Tibial nerve (tissue), 4 donors: ENCODE measurements at regions not wholly inside any gene's neighbourhood (a gene's known extent, or its start where the extent isn't known, plus 50 kb on each side); places are given as distances from the start of the nearest gene placed in this dataset.
"Not testable (repeated sequence)": the region's sequence is repeated elsewhere in the genome, so short reads cannot be mapped to it uniquely, and the experiment has no call there.

Experiments
- DNase-seq, 2 donors: peaks; one replicate each; pipeline ENCODE4 v3.0.0-alpha.2; 2019; ENCODE audit warnings: low spot score in 2 of 2
- H3K27ac ChIP-seq, 4 donors: fragments of 200-600 bp; sonication (generic) in 3 of 4; one replicate each; pipeline ENCODE4 v1.5.1; 2017 to 2019; ENCODE audit warnings: mild to moderate bottlenecking in 1 of 4
- H3K27me3 ChIP-seq, 2 donors: fragments of 200-600 bp; sonication (generic) in 1 of 2; one replicate each; pipeline versions ENCODE4 v1.5.1 to v1.6.0; 2017 to 2019
- H3K36me3 ChIP-seq, 3 donors: fragments of 200-600 bp; sonication (generic); one replicate each; pipeline ENCODE4 v1.5.1; 2018 to 2019
- H3K4me1 ChIP-seq, 4 donors: fragments of 200-600 bp; sonication (generic) in 3 of 4; one replicate each; pipeline ENCODE4 v1.5.1; 2017 to 2019
- H3K4me3 ChIP-seq, 4 donors: fragments of 200-600 bp; sonication (generic) in 3 of 4; one replicate each; pipeline ENCODE4 v1.5.1; 2017 to 2019; ENCODE audit warnings: mild to moderate bottlenecking in 1 of 4, moderate library complexity in 1 of 4
- H3K9me3 ChIP-seq, 4 donors: fragments of 200-600 bp; sonication (generic) in 3 of 4; one replicate each; pipeline ENCODE4 v1.5.1; 2017 to 2019
- CTCF ChIP-seq, 5 experiments: fragments of 200-600 bp in 3 of 5; fragments of 450-650 bp in 2 of 5; sonication (generic) in 3 of 5; IDR thresholded peaks; one replicate each; pipeline ENCODE4 v1.5.1; 2016 to 2019; ENCODE audit warnings: antibody characterized with exemption in 5 of 5, mild to moderate bottlenecking in 3 of 5, moderate library complexity in 2 of 5
- EP300 ChIP-seq, 2 donors: sonication (generic); formaldehyde crosslinking; IDR thresholded peaks; one replicate each; pipeline ENCODE4 v1.6.1; 2017; ENCODE audit warnings: antibody characterized with exemption in 2 of 2, mild to moderate bottlenecking in 1 of 2
- POLR2A ChIP-seq, 2 donors: fragments of 450-650 bp; IDR thresholded peaks; one replicate each; pipeline ENCODE4 v1.6.1; 2017; ENCODE audit warnings: antibody characterized with exemption in 2 of 2, mild to moderate bottlenecking in 2 of 2, moderate library complexity in 2 of 2
- WGBS, 2 donors: methylation state at CpG; one replicate each; pipeline ENCODE4 v1.1.5; 2018; 5-methylcytosine and 5-hydroxymethylcytosine counted together

- H3K36me3 ChIP-seq: no peaks in the 10 kb centered on the region
- DNase-seq: no peak
- no peaks in the 10 kb centered on the region for H3K4me1 ChIP-seq
- TF ChIP-seq POLR2A (IDR thresholded peaks at IDR 0.05): no peak
- no peak for TF ChIP-seq EP300 (IDR thresholded peaks at IDR 0.05)
- no peak for TF ChIP-seq CTCF (IDR thresholded peaks at IDR 0.05)
- no peak overlapping the region for H3K27ac ChIP-seq
- no peak overlapping the region for H3K4me3 ChIP-seq
- 60 to 75% methylated on average over 1 of the region's 1 CpG for WGBS, 2 donors
- H3K9me3 ChIP-seq: no peaks in the 10 kb centered on the region
- H3K27me3 ChIP-seq: no peaks in the 10 kb centered on the region
These were observed 191.9 kb downstream of the ETV1 start for GRCh38 chr7:13797545-13797944.

- H3K9me3 ChIP-seq: peaks cover 0 to under 1% (median 0%) of the 10 kb centered on the region in 4 donors
- H3K27ac ChIP-seq: no peak overlapping the region
- H3K27me3 ChIP-seq: no peaks in the 10 kb centered on the region
- no peaks in the 10 kb centered on the region for H3K4me1 ChIP-seq
- TF ChIP-seq POLR2A (IDR thresholded peaks at IDR 0.05) (no peak), EP300 (IDR thresholded peaks at IDR 0.05) (no peak), CTCF (IDR thresholded peaks at IDR 0.05) (no peak)
- WGBS, 2 donors: 77% methylated on average over 6 of the region's 6 CpGs
- DNase-seq: no peak
- no peak overlapping the region for H3K4me3 ChIP-seq
- no peaks in the 10 kb centered on the region for H3K36me3 ChIP-seq
These were observed 188.6 kb downstream of the ETV1 start for GRCh38 chr7:13800694-13801448.

- DNase-seq: no peak
- H3K4me1 ChIP-seq: no peaks in the 10 kb centered on the region
- peaks cover 0 to 8% (median 0%) of the 10 kb centered on the region in 4 donors for H3K9me3 ChIP-seq
- H3K27ac ChIP-seq: no peak overlapping the region
- no peaks in the 10 kb centered on the region for H3K27me3 ChIP-seq
- no peak overlapping the region for H3K4me3 ChIP-seq
- H3K36me3 ChIP-seq: no peaks in the 10 kb centered on the region
- WGBS, 2 donors: 75 to 82% methylated on average over 1 of the region's 1 CpG
- TF ChIP-seq EP300 (IDR thresholded peaks at IDR 0.05) (no peak), POLR2A (IDR thresholded peaks at IDR 0.05) (no peak), CTCF (IDR thresholded peaks at IDR 0.05) (no peak)
These were observed 187.8 kb downstream of the ETV1 start for GRCh38 chr7:13801669-13802068.

GRCh38 chr7:13802651-13803050 is 186.8 kb downstream of the ETV1 start:
- Histone ChIP-seq H3K9me3 (peaks cover 0 to 8% (median 0%) of the 10 kb centered on the region in 4 donors), H3K36me3 (no peaks in the 10 kb centered on the region), H3K27ac (no peak overlapping the region), H3K4me1 (no peaks in the 10 kb centered on the region), H3K27me3 (no peaks in the 10 kb centered on the region), H3K4me3 (no peak overlapping the region)
- DNase-seq: no peak
- TF ChIP-seq CTCF (IDR thresholded peaks at IDR 0.05): no peak
- no peak for TF ChIP-seq EP300 (IDR thresholded peaks at IDR 0.05)
- no peak for TF ChIP-seq POLR2A (IDR thresholded peaks at IDR 0.05)
- 92 to 95% methylated on average over 1 of the region's 1 CpG for WGBS, 2 donors

- no peaks in the 10 kb centered on the region for H3K27me3 ChIP-seq
These were observed 186.3 kb downstream of the ETV1 start for GRCh38 chr7:13803134-13803533.

GRCh38 chr7:13806089-13806867 is 183.2 kb downstream of the ETV1 start:
- not testable (repeated sequence) for H3K36me3 ChIP-seq, DNase-seq, H3K27ac ChIP-seq, H3K4me3 ChIP-seq, H3K27me3 ChIP-seq, H3K4me1 ChIP-seq, H3K9me3 ChIP-seq
- 81 to 92% methylated on average over 33 of the region's 33 CpGs for WGBS, 2 donors

More at GRCh38 chr7:13803134-13803533, 186.3 kb downstream of the ETV1 start:
- H3K36me3 ChIP-seq: no peaks in the 10 kb centered on the region
- DNase-seq: no peak
- H3K9me3 ChIP-seq: peaks cover 0 to 8% (median 0%) of the 10 kb centered on the region in 4 donors
- TF ChIP-seq EP300 (IDR thresholded peaks at IDR 0.05): no peak
- no peak for TF ChIP-seq CTCF (IDR thresholded peaks at IDR 0.05)
- no peak for TF ChIP-seq POLR2A (IDR thresholded peaks at IDR 0.05)
- no peak overlapping the region for H3K27ac ChIP-seq
- H3K4me1 ChIP-seq: no peaks in the 10 kb centered on the region
- WGBS, 2 donors: 91 to 93% methylated on average over 8 of the region's 8 CpGs
- no peak overlapping the region for H3K4me3 ChIP-seq

GRCh38 chr7:13817230-13817629 is 172.2 kb downstream of the ETV1 start:
- not testable (repeated sequence) for H3K4me3 ChIP-seq, DNase-seq, H3K4me1 ChIP-seq, H3K36me3 ChIP-seq, H3K27ac ChIP-seq, H3K27me3 ChIP-seq
- peaks cover 0 to 11% (median 0%) of the 10 kb centered on the region in 4 donors for H3K9me3 ChIP-seq
